ENCODE measurements at regions not wholly inside any gene's neighbourhood (a gene's known extent, or its start where the extent isn't known, plus 50 kb on each side); places are given as distances from the start of the nearest gene placed in this dataset.

- TF ChIP-seq CTCF (IDR thresholded peaks at IDR 0.05) (no peak), POLR2AphosphoS5 (IDR thresholded peaks at IDR 0.05) (no peak)
Measured at GRCh38 chr2:5403392-5403791, 288.8 kb upstream of the SOX11 start.

Data from breast epithelium (tissue), 3 donors.